ENCODE measurements at regions not wholly inside any gene's neighbourhood (a gene's known extent, or its start where the extent isn't known, plus 50 kb on each side); places are given as distances from the start of the nearest gene placed in this dataset.

- TF ChIP-seq EZH2 (IDR thresholded peaks at IDR 0.05; ENCODE audit: low read depth) = no peak
- TF ChIP-seq CTCF (conservative IDR thresholded peaks at IDR 0.05) = no peak
- Histone ChIP-seq H3K4me2 (no peak overlapping the region), H2AFZ (no peak overlapping the region), H3K27ac (no peak overlapping the region), H3K9me2 (ENCODE audit: insufficient read depth) (no peaks in the 10 kb centered on the region), H3K36me3 (ENCODE audit: low read depth) (no peaks in the 10 kb centered on the region), H3K9me3 (ENCODE audit: insufficient read depth, low read depth) (no peaks in the 10 kb centered on the region), H3F3A (ENCODE audit: insufficient read depth, low read depth) (no peaks in the 10 kb centered on the region), H3K27me3 (ENCODE audit: insufficient read depth, low read depth) (no peaks in the 10 kb centered on the region), H3K4me3 (no peak overlapping the region), H3K79me2 (ENCODE audit: low read depth) (no peaks in the 10 kb centered on the region), H4K20me1 (ENCODE audit: insufficient read depth) (no peaks in the 10 kb centered on the region), H3K4me1 (replicated peaks; ENCODE audit: insufficient read depth) (no peaks in the 10 kb centered on the region)
- intact Hi-C loops (cut with micrococcal nuclease; ENCODE audit: unreplicated experiment) = no loop called here
- ChIA-PET POLR2A (ENCODE audit: unreplicated experiment) (interaction anchor here (0.6 kb wide), 1 partner anchor 940 kb away, joined by 3 read pairs; no protein-coding TSS in a partner anchor), CTCF (no interaction called here)
- no TSS peak for BruUV-seq (replicated peaks)
- no peak for DNase-seq
These were observed 426.5 kb upstream of the AKR1E2 start for GRCh38 chr10:4399556-4399955.

- Histone ChIP-seq H3K79me2 (ENCODE audit: low read depth) (no peaks in the 10 kb centered on the region), H3F3A (ENCODE audit: insufficient read depth, low read depth) (no peaks in the 10 kb centered on the region), H3K36me3 (ENCODE audit: low read depth) (no peaks in the 10 kb centered on the region), H3K27me3 (ENCODE audit: insufficient read depth, low read depth) (no peaks in the 10 kb centered on the region), H3K4me1 (replicated peaks; ENCODE audit: insufficient read depth) (no peaks in the 10 kb centered on the region), H2AFZ (no peak overlapping the region), H4K20me1 (ENCODE audit: insufficient read depth) (no peaks in the 10 kb centered on the region), H3K9me2 (ENCODE audit: insufficient read depth) (no peaks in the 10 kb centered on the region), H3K27ac (no peak overlapping the region), H3K9me3 (ENCODE audit: insufficient read depth, low read depth) (no peaks in the 10 kb centered on the region), H3K4me3 (no peak overlapping the region), H3K4me2 (no peak overlapping the region)
- ChIA-PET POLR2A (ENCODE audit: unreplicated experiment) (no interaction called here), CTCF (interaction anchor here (0.6 kb wide), 1 partner anchor 210 kb away, joined by 14 read pairs; no protein-coding TSS in a partner anchor)
- DNase-seq = no peak
- TF ChIP-seq EZH2 (IDR thresholded peaks at IDR 0.05; ENCODE audit: low read depth) = no peak
- TF ChIP-seq CTCF (conservative IDR thresholded peaks at IDR 0.05) = no peak
- intact Hi-C loops (cut with micrococcal nuclease; ENCODE audit: unreplicated experiment) = no loop called here
- no TSS peak for BruUV-seq (replicated peaks)
These were observed 427.4 kb upstream of the AKR1E2 start for GRCh38 chr10:4398602-4399001.

GRCh38 chr10:4397337-4397736 lies 428.7 kb upstream of the AKR1E2 start:
- Histone ChIP-seq H2AFZ (no peak overlapping the region), H3K9me2 (ENCODE audit: insufficient read depth) (no peaks in the 10 kb centered on the region), H4K20me1 (ENCODE audit: insufficient read depth) (no peaks in the 10 kb centered on the region), H3K27ac (no peak overlapping the region), H3K4me3 (no peak overlapping the region), H3K4me2 (no peak overlapping the region), H3K79me2 (ENCODE audit: low read depth) (no peaks in the 10 kb centered on the region), H3F3A (ENCODE audit: insufficient read depth, low read depth) (no peaks in the 10 kb centered on the region), H3K36me3 (ENCODE audit: low read depth) (no peaks in the 10 kb centered on the region), H3K9me3 (ENCODE audit: insufficient read depth, low read depth) (no peaks in the 10 kb centered on the region), H3K27me3 (ENCODE audit: insufficient read depth, low read depth) (no peaks in the 10 kb centered on the region), H3K4me1 (replicated peaks; ENCODE audit: insufficient read depth) (no peaks in the 10 kb centered on the region)
- no peak for TF ChIP-seq CTCF (conservative IDR thresholded peaks at IDR 0.05)
- TF ChIP-seq EZH2 (IDR thresholded peaks at IDR 0.05; ENCODE audit: low read depth) = no peak
- no peak for DNase-seq
- intact Hi-C loops (cut with micrococcal nuclease; ENCODE audit: unreplicated experiment) = no loop called here
- ChIA-PET CTCF (no interaction called here), POLR2A (ENCODE audit: unreplicated experiment) (interaction anchor here (0.7 kb wide), 1 partner anchor 77 kb away, joined by 7 read pairs; no protein-coding TSS in a partner anchor)
- no TSS peak for BruUV-seq (replicated peaks)
